OCI-LY3 (cell line): ENCODE measurements at regions not wholly inside any gene's neighbourhood (a gene's known extent, or its start where the extent isn't known, plus 50 kb on each side); places are given as distances from the start of the nearest gene placed in this dataset.

ENCODE experiments used
- EZH2phosphoT487 ChIP-seq: fragments of 200-600 bp; shearing (Covaris generic); IDR thresholded peaks from 2 replicates; pipeline ENCODE4 v1.6.1; 2018; ENCODE audit warnings: antibody characterized with exemption, mixed run types, low read depth
- TF ChIP-seq, protein P1 (sequence below): fragments of 200-600, 300-600 bp; sonication (generic); IDR thresholded peaks from 2 replicates; pipeline ENCODE4 v1.5.1; 2014; ENCODE audit warnings: antibody characterized with exemption, low read length, low read depth

GRCh38 chr14:84465880-84466279 is 1064.1 kb upstream of the FLRT2 start:
- TF ChIP-seq EZH2phosphoT487: no peak
- TF ChIP-seq, protein P1, sequence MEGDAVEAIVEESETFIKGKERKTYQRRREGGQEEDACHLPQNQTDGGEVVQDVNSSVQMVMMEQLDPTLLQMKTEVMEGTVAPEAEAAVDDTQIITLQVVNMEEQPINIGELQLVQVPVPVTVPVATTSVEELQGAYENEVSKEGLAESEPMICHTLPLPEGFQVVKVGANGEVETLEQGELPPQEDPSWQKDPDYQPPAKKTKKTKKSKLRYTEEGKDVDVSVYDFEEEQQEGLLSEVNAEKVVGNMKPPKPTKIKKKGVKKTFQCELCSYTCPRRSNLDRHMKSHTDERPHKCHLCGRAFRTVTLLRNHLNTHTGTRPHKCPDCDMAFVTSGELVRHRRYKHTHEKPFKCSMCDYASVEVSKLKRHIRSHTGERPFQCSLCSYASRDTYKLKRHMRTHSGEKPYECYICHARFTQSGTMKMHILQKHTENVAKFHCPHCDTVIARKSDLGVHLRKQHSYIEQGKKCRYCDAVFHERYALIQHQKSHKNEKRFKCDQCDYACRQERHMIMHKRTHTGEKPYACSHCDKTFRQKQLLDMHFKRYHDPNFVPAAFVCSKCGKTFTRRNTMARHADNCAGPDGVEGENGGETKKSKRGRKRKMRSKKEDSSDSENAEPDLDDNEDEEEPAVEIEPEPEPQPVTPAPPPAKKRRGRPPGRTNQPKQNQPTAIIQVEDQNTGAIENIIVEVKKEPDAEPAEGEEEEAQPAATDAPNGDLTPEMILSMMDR: no peak
